ENCODE measurements at regions not wholly inside any gene's neighbourhood (a gene's known extent, or its start where the extent isn't known, plus 50 kb on each side); places are given as distances from the start of the nearest gene placed in this dataset.

- WGBS (ENCODE audit: low lambda C conversion rate): 83% methylated on average over 1 of the region's 1 CpG
- ATAC-seq: no peak
- in situ Hi-C loops (cut with HindIII; ENCODE audit: extremely low pct_ligation_motif_present, low pct_unique_long_range_greater_than_20kb): no loop called here
- no peak for TF ChIP-seq ZSCAN20 (CRISPR knock-in tag; IDR thresholded peaks at IDR 0.05; ENCODE audit: borderline replicate concordance)
- TF ChIP-seq ZNF644 (CRISPR knock-in tag; IDR thresholded peaks at IDR 0.05; ENCODE audit: low read depth): no peak
- TF ChIP-seq MBNL3 (CRISPR knock-in tag; conservative IDR thresholded peaks at IDR 0.05): no peak
- TF ChIP-seq SP140L (CRISPR knock-in tag; IDR thresholded peaks at IDR 0.05; ENCODE audit: borderline replicate concordance): no peak
- no peak for TF ChIP-seq ZNF564 (CRISPR knock-in tag; IDR thresholded peaks at IDR 0.05)
- TF ChIP-seq ZNF274 (CRISPR knock-in tag; IDR thresholded peaks at IDR 0.05): no peak
- no peak for TF ChIP-seq ZFAT (CRISPR knock-in tag; conservative IDR thresholded peaks at IDR 0.05)
- TF ChIP-seq JUNB (CRISPR knock-in tag; IDR thresholded peaks at IDR 0.05; ENCODE audit: borderline replicate concordance): no peak
- no peak for TF ChIP-seq ZZZ3 (CRISPR knock-in tag; IDR thresholded peaks at IDR 0.05; ENCODE audit: borderline replicate concordance)
- no peak for TF ChIP-seq ASH2L (IDR thresholded peaks at IDR 0.05; ENCODE audit: insufficient read length, low read depth, low read length)
- no peak for TF ChIP-seq ZNF335 (CRISPR knock-in tag; IDR thresholded peaks at IDR 0.05)
- no peak for TF ChIP-seq RCOR2 (CRISPR knock-in tag; IDR thresholded peaks at IDR 0.05)
- no peak for TF ChIP-seq CTCF (CRISPR knock-in tag; IDR thresholded peaks at IDR 0.05)
- no peak for TF ChIP-seq ZBTB21 (CRISPR knock-in tag; IDR thresholded peaks at IDR 0.05)
- TF ChIP-seq DBP (CRISPR knock-in tag; IDR thresholded peaks at IDR 0.05; ENCODE audit: not compliant biosample characterization): no peak
- no peak for TF ChIP-seq ONECUT2 (CRISPR knock-in tag; IDR thresholded peaks at IDR 0.05)
- no peak for TF ChIP-seq KIAA2018 (CRISPR knock-in tag; IDR thresholded peaks at IDR 0.05; ENCODE audit: borderline replicate concordance)
These were observed 97.9 kb upstream of the PDE5A start for GRCh38 chr4:119726505-119726904.

More at GRCh38 chr4:119726505-119726904, 97.9 kb upstream of the PDE5A start:
- DNase-seq (ENCODE audit: low spot score) (no peak), FAIRE-seq (no peak)
- Histone ChIP-seq H3K27me3 (ENCODE audit: control insufficient read depth in 1 of 2, insufficient read depth in 2 of 2, low read length in 2 of 2) (no peaks in the 10 kb centered on the region), H2AFZ (ENCODE audit: low read length) (no peak overlapping the region), H3K79me2 (ENCODE audit: insufficient read depth, low read length) (no peaks in the 10 kb centered on the region), H3K9ac (ENCODE audit: insufficient read depth, low read depth, low read length) (no peak overlapping the region), H3K4me3 (replicated peaks in 1 of 3; ENCODE audit: insufficient read depth in 1 of 3, low read depth in 2 of 3, low read length in 3 of 3) (no peak overlapping the region), H3K27ac (ENCODE audit: extremely low read length, insufficient read depth, low read length) (no peak overlapping the region), H3K36me3 (replicated peaks in 1 of 2; ENCODE audit: control insufficient read depth in 1 of 2, insufficient read depth in 2 of 2, low read length in 2 of 2) (no peaks in the 10 kb centered on the region), H3K4me1 (ENCODE audit: insufficient read depth, low read length) (peaks cover 11% of the 10 kb centered on the region), H3K9me3 (ENCODE audit: low read length) (peaks cover 5% of the 10 kb centered on the region; the same call in 1 of the 2 replicates), H4K20me1 (ENCODE audit: insufficient read depth, low read length) (no peaks in the 10 kb centered on the region), H3K4me2 (ENCODE audit: low read depth, low read length) (no peak overlapping the region)
- CTCF ChIA-PET (ENCODE audit: low intra/inter-chr PET ratio, low total read pairs): no interaction called here
- POLR2A ChIA-PET: no interaction called here
- no TSS peak for BruUV-seq (replicated peaks)
- intact Hi-C loops (cut with micrococcal nuclease; ENCODE audit: unreplicated experiment): no loop called here
